Upper lobe of left lung (tissue), 4 donors: ENCODE measurements at regions not wholly inside any gene's neighbourhood (a gene's known extent, or its start where the extent isn't known, plus 50 kb on each side); places are given as distances from the start of the nearest gene placed in this dataset.

Experiments
- EP300 ChIP-seq, 4 donors: sonication (generic); formaldehyde crosslinking; IDR thresholded peaks; one replicate each; pipeline ENCODE4 v1.5.1; 2017; ENCODE audit warnings: antibody characterized with exemption in 4 of 4, control low read depth in 2 of 4
- POLR2A ChIP-seq, 4 donors: fragments of 450-650 bp; IDR thresholded peaks; one replicate each; pipeline ENCODE4 v1.5.1; 2016 to 2017; ENCODE audit warnings: antibody characterized with exemption in 4 of 4, mild to moderate bottlenecking in 2 of 4
- POLR2AphosphoS5 ChIP-seq, 2 donors: sonication (generic); formaldehyde crosslinking; IDR thresholded peaks; one replicate each; pipeline ENCODE4 v1.5.1; 2017; ENCODE audit warnings: antibody characterized with exemption in 2 of 2
- TF ChIP-seq, protein P1 (sequence below), 6 experiments: fragments of 450-650 bp in 4 of 6; fragments of 200-600 bp in 2 of 6; sonication (generic) in 2 of 6; IDR thresholded peaks; one replicate each; pipeline ENCODE4 v1.5.1; 2016 to 2019; ENCODE audit warnings: antibody characterized with exemption in 6 of 6

GRCh38 chr2:199589306-199589705, 131.6 kb upstream of the SATB2 start:
- TF ChIP-seq, protein P1, sequence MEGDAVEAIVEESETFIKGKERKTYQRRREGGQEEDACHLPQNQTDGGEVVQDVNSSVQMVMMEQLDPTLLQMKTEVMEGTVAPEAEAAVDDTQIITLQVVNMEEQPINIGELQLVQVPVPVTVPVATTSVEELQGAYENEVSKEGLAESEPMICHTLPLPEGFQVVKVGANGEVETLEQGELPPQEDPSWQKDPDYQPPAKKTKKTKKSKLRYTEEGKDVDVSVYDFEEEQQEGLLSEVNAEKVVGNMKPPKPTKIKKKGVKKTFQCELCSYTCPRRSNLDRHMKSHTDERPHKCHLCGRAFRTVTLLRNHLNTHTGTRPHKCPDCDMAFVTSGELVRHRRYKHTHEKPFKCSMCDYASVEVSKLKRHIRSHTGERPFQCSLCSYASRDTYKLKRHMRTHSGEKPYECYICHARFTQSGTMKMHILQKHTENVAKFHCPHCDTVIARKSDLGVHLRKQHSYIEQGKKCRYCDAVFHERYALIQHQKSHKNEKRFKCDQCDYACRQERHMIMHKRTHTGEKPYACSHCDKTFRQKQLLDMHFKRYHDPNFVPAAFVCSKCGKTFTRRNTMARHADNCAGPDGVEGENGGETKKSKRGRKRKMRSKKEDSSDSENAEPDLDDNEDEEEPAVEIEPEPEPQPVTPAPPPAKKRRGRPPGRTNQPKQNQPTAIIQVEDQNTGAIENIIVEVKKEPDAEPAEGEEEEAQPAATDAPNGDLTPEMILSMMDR (IDR thresholded peaks at IDR 0.05), result no peak
- TF ChIP-seq POLR2AphosphoS5 (IDR thresholded peaks at IDR 0.05) (no peak), POLR2A (IDR thresholded peaks at IDR 0.05) (no peak), EP300 (IDR thresholded peaks at IDR 0.05) (no peak)
